Left lung (tissue), 4 donors: ENCODE measurements at regions not wholly inside any gene's neighbourhood (a gene's known extent, or its start where the extent isn't known, plus 50 kb on each side); places are given as distances from the start of the nearest gene placed in this dataset.
A peak's percentile ranks its signal among the peaks of the same experiment; 100 is the strongest.
"Not testable (repeated sequence)": the region's sequence is repeated elsewhere in the genome, so short reads cannot be mapped to it uniquely, and the experiment has no call there.

Experiments
- ATAC-seq: fragments of 200-7000 bp; cut with Tn5 transposase; one replicate; pipeline ENCODE4 v1.9.1; 2020; ENCODE audit warnings: moderate library complexity
- DNase-seq, 4 donors: peaks; one replicate each; pipeline ENCODE4 v3.0.0-alpha.2; 2013 to 2020
- H3K27ac ChIP-seq, 2 donors: fragments of 200-600 bp; sonication (generic) in 1 of 2; one replicate each; pipeline versions ENCODE4 v1.5.0 to v1.8.0; 2020 to 2021
- H3K27me3 ChIP-seq, 2 donors: fragments of 200-600 bp; sonication (generic) in 1 of 2; one replicate each; pipeline versions ENCODE4 v1.5.0 to v1.8.0; 2020 to 2021
- H3K36me3 ChIP-seq, 2 donors: fragments of 200-600 bp; sonication (generic) in 1 of 2; one replicate each; pipeline versions ENCODE4 v1.5.0 to v1.8.0; 2020 to 2021
- H3K4me1 ChIP-seq, 2 donors: fragments of 200-600 bp; one replicate each; pipeline ENCODE4 v1.8.0; 2021
- H3K4me3 ChIP-seq, 2 donors: fragments of 200-600 bp; sonication (generic) in 1 of 2; one replicate each; pipeline versions ENCODE4 v1.5.0 to v1.8.0; 2020 to 2021; ENCODE audit warnings: mild to moderate bottlenecking in 1 of 2
- H3K9me3 ChIP-seq, 2 donors: fragments of 200-600 bp; sonication (generic) in 1 of 2; one replicate each; pipeline versions ENCODE4 v1.5.0 to v1.8.0; 2020 to 2021
- CTCF ChIP-seq, 2 donors: fragments of 200-600 bp; sonication (generic) in 1 of 2; IDR thresholded peaks; one replicate each; pipeline versions ENCODE4 v1.5.0 to v1.8.0; 2021; ENCODE audit warnings: antibody characterized with exemption in 2 of 2
- intact Hi-C, 2 donors: fragments of 100-400 bp; cut with DNase I; formaldehyde crosslinking; loops; one replicate each; pipeline versions ENCODE4 v1.11.2 to v1.14.2; 2022
- donor health status: DM: no; HTN: yes; CAD: no.
- donor health status: DM: no; HTN: no; CAD: no.

GRCh38 chr12:9543341-9543740 is 64.4 kb downstream of the KLRB1 start:
- H3K27ac ChIP-seq, H3K4me3 ChIP-seq, H3K36me3 ChIP-seq, H3K27me3 ChIP-seq, H3K9me3 ChIP-seq, intact Hi-C loops, ATAC-seq, DNase-seq, H3K4me1 ChIP-seq: not testable (repeated sequence)

DNA sequence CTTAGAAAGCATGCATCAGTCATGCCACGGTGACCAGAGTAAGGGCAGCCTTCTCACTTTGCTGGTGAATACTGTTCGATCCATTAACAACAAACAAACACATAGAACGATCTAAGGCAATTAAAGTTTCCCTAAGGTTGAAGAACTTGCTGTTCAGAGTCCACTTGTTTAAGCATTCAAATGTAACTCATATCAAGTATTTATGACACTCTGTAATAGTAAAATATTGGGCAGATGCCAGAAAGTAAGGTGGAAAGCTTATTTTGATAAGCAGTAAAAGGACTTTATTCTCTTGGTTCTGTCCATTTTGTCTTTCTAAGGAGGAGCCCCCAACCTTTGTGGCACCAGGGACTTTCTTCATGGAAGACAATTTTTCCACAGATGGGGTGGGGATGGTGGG is 64.9 kb downstream of the KLRB1 start:
- DNase-seq, H3K9me3 ChIP-seq, H3K36me3 ChIP-seq, intact Hi-C loops, H3K27me3 ChIP-seq, H3K4me3 ChIP-seq, H3K27ac ChIP-seq, ATAC-seq, H3K4me1 ChIP-seq: not testable (repeated sequence)

GRCh38 chr12:9515925-9516324 is 91.8 kb downstream of the KLRB1 start:
- DNase-seq, H3K9me3 ChIP-seq, ATAC-seq, H3K36me3 ChIP-seq, H3K4me3 ChIP-seq, H3K4me1 ChIP-seq, H3K27me3 ChIP-seq, intact Hi-C loops, H3K27ac ChIP-seq: not testable (repeated sequence)

DNA sequence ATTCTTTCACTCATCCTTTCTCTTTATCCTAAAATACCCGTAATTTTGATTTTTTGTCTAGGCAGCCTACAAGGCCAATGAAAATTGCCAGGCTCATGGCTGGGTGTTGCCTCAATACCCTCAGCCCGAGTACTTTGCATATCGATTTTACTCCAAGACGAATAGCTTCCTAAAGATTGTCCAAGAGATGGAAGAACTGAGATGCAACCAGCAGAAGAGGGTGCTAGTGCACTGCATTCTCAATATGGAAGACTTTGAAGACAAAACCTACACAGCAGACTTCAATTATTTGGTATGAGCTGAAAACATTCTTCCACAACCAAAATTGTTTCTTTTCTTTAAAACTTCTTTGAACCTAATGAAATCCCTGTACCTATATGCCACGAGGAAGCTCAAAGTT is 95.0 kb downstream of the KLRB1 start:
- not testable (repeated sequence) for H3K27ac ChIP-seq, ATAC-seq

DNA sequence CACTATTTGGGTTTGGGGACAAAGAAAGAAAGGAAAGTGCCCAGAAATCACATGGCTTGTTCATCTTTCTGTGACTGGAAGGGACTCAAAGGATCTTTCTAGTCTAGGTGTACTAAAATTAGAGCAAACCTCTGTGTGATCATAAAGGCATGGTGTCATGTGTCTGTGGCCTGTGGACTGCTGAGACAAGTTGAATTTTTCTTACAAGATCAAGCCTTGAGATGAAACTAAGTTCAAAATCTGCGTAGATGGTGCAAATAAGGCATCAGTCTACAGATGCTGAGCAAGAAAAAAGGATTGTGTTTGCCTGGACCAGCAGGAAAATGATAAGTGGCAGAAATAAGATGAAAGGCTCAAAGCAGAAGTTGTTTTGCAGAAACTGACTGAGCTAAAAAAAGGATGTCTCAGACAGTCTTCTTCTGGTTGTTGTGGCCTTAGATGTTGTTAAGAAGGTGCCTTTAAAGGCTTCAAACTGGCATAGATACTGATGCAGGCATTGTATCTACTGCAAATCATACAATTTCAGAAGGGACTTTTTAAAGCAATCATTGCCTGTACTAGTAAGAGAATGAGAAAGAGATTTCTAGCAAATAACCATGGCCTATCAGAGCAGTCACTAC is 97.2 kb downstream of the KLRB1 start:
- H3K4me3 ChIP-seq, H3K27me3 ChIP-seq, H3K27ac ChIP-seq, H3K36me3 ChIP-seq, ATAC-seq, intact Hi-C loops, DNase-seq, H3K9me3 ChIP-seq, H3K4me1 ChIP-seq: not testable (repeated sequence)

More for the DNA sequence above, 95.0 kb downstream of the KLRB1 start:
- DNase-seq, H3K27me3 ChIP-seq, H3K4me1 ChIP-seq, intact Hi-C loops, H3K9me3 ChIP-seq, H3K36me3 ChIP-seq, H3K4me3 ChIP-seq: not testable (repeated sequence)

DNA sequence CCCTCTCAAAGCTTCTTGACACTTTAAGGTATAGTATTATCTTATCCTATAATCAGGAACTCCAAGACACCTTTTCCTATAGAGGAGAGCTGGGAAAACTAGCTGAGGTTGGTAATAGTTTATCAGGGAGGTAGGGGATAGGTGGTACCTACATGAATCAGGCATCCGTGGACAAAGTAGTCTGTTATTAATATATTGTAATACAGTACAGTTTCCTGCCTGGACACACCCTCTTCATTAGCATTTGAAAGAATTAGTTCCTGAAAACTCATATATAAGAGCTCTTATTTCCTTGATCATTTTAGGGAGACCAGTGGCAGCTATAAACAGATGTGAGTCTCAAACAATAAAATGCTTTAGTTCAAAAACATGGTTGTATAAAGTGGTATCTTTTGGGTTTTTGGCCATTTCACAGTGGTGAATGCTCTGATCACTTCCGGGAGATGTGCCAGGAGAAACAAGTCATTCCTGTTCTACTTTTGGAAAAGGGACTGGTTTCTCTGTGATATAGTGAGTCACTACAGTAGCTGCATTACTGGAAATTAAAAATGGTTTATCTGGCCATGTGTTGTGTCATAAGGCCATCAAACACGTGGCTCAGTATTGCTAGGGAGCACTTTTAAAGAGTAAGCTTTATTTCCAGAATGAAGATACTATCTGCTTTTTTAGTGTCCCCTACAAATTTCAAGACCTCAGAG is 98.1 kb downstream of the KLRB1 start:
- DNase-seq (peak in 1 of 4 donors; percentile 2), ATAC-seq (no peak)
- TF ChIP-seq CTCF (IDR thresholded peaks at IDR 0.05) = no peak
- Histone ChIP-seq H3K27me3 (no peaks in the 10 kb centered on the region), H3K4me3 (no peak overlapping the region), H3K36me3 (no peaks in the 10 kb centered on the region), H3K27ac (no peak overlapping the region), H3K9me3 (no peaks in the 10 kb centered on the region), H3K4me1 (no peaks in the 10 kb centered on the region)
- intact Hi-C loops = no loop called here

GRCh38 chr12:9506746-9507145 is 101.0 kb downstream of the KLRB1 start:
- Histone ChIP-seq H3K4me3 (no peak overlapping the region), H3K9me3 (no peaks in the 10 kb centered on the region), H3K27ac (no peak overlapping the region), H3K4me1 (no peaks in the 10 kb centered on the region), H3K27me3 (no peaks in the 10 kb centered on the region), H3K36me3 (no peaks in the 10 kb centered on the region)
- no peak for DNase-seq
- ATAC-seq = no peak
- no peak for TF ChIP-seq CTCF (IDR thresholded peaks at IDR 0.05)
- intact Hi-C loops = no loop called here

- DNase-seq, H3K27ac ChIP-seq, H3K27me3 ChIP-seq, H3K4me1 ChIP-seq, H3K4me3 ChIP-seq, intact Hi-C loops, H3K36me3 ChIP-seq, ATAC-seq, H3K9me3 ChIP-seq: not testable (repeated sequence)
Measured at GRCh38 chr12:9503384-9503783, 104.3 kb downstream of the KLRB1 start.

GRCh38 chr12:9502845-9503244 is 104.9 kb downstream of the KLRB1 start:
- H3K27ac ChIP-seq, H3K4me1 ChIP-seq, H3K4me3 ChIP-seq, intact Hi-C loops, H3K36me3 ChIP-seq, ATAC-seq, DNase-seq, H3K27me3 ChIP-seq, H3K9me3 ChIP-seq: not testable (repeated sequence)

- H3K4me3 ChIP-seq, H3K9me3 ChIP-seq, H3K27me3 ChIP-seq, H3K4me1 ChIP-seq, ATAC-seq, DNase-seq, intact Hi-C loops, H3K36me3 ChIP-seq, H3K27ac ChIP-seq: not testable (repeated sequence)
Measured at GRCh38 chr12:9493325-9493724, 114.4 kb downstream of the KLRB1 start.

- ATAC-seq, H3K27me3 ChIP-seq, H3K4me1 ChIP-seq, H3K27ac ChIP-seq, DNase-seq, H3K36me3 ChIP-seq, intact Hi-C loops, H3K4me3 ChIP-seq, H3K9me3 ChIP-seq: not testable (repeated sequence)
Measured at GRCh38 chr12:9481289-9481688, 126.4 kb downstream of the KLRB1 start.

- H3K27me3 ChIP-seq, H3K27ac ChIP-seq, intact Hi-C loops, H3K36me3 ChIP-seq, H3K4me1 ChIP-seq, ATAC-seq, H3K9me3 ChIP-seq, H3K4me3 ChIP-seq, DNase-seq: not testable (repeated sequence)
Measured at GRCh38 chr12:9474197-9474596, 133.5 kb downstream of the KLRB1 start.
